Right lobe of liver (tissue), 6 donors: ENCODE measurements at regions not wholly inside any gene's neighbourhood (a gene's known extent, or its start where the extent isn't known, plus 50 kb on each side); places are given as distances from the start of the nearest gene placed in this dataset.

Source experiments
- ATAC-seq, 4 donors: fragments of 200-7000 bp; cut with Tn5 transposase; one replicate each; pipeline ENCODE4 v1.9.1; 2020; ENCODE audit warnings: mild to moderate bottlenecking in 4 of 4, moderate library complexity in 4 of 4
- DNase-seq, 3 donors: peaks; one replicate each; pipeline ENCODE4 v3.0.0-alpha.2; 2020
- H3K27ac ChIP-seq, 3 donors: fragments of 200-600 bp; one replicate each; pipeline ENCODE4 v1.8.0; 2022
- H3K27me3 ChIP-seq, 2 donors: fragments of 200-600 bp; one replicate each; pipeline ENCODE4 v1.8.0; 2022
- H3K36me3 ChIP-seq, 4 donors: fragments of 200-600 bp; sonication (generic) in 1 of 4; one replicate each; pipeline versions ENCODE4 v1.5.1 to v1.8.0; 2017 to 2022; ENCODE audit warnings: control low read depth in 1 of 4
- H3K4me1 ChIP-seq, 4 donors: fragments of 200-600 bp; sonication (generic) in 1 of 4; one replicate each; pipeline versions ENCODE4 v1.5.1 to v1.8.0; 2017 to 2022; ENCODE audit warnings: control low read depth in 1 of 4
- H3K4me3 ChIP-seq, 3 donors: fragments of 200-600 bp; one replicate each; pipeline ENCODE4 v1.8.0; 2022
- H3K9me3 ChIP-seq, 4 donors: fragments of 200-600 bp; sonication (generic) in 1 of 4; one replicate each; pipeline versions ENCODE4 v1.5.1 to v1.8.0; 2017 to 2022; ENCODE audit warnings: control low read depth in 1 of 4
- CTCF ChIP-seq, 4 donors: fragments of 200-600 bp in 3 of 4; fragments of 450-650 bp in 1 of 4; IDR thresholded peaks; one replicate each; pipeline versions ENCODE4 v1.5.1 to v1.8.0; 2016 to 2022; ENCODE audit warnings: antibody characterized with exemption in 4 of 4, mild to moderate bottlenecking in 2 of 4
- POLR2A ChIP-seq: fragments of 450-650 bp; IDR thresholded peaks from one replicate; pipeline ENCODE4 v1.6.1; 2017; ENCODE audit warnings: antibody characterized with exemption, mild to moderate bottlenecking
- WGBS: methylation state at CpG from one replicate; pipeline ENCODE4 v1.1.6; 2018; ENCODE audit warnings: low coverage, low lambda C conversion rate; ENCODE audit not compliant: insufficient coverage; ENCODE audit errors: missing lambda C conversion rate; 5-methylcytosine and 5-hydroxymethylcytosine counted together
- intact Hi-C, 2 donors: fragments of 100-400 bp; cut with DNase I; formaldehyde crosslinking; loops; one replicate each; pipeline versions ENCODE4 v1.11.2 to v1.14.1; 2022
- donor health status: DM: no; HTN: yes; CAD: no.
- donor health status: DM: no; HTN: no; CAD: no.
- donor health status: DM: no; HTN: no; CAD: no.
- donor health status: DM: no; HTN: yes; CAD: no.
- donor health status: DM: no; HTN: yes; CAD: no.

DNA sequence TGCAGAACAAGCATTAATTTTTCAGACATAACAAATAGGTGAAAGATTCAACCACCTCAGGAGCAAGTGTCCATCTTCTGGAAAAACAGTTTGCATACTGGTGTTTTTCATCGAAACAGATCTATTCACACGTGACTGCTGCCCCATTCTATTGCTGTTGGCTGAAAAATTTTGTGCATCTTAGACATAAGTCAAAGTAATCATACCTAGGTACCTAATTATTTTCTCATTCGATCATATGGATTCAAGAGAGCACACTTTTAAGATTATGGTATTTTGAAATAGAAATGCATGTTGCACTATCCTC, 72.9 kb upstream of the CDH6 start:
- 72% methylated on average over 3 of the region's 3 CpGs for WGBS
- H3K36me3 ChIP-seq = no peaks in the 10 kb centered on the region
- H3K4me3 ChIP-seq = no peak overlapping the region
- no peaks in the 10 kb centered on the region for H3K27me3 ChIP-seq
- ATAC-seq (no peak), DNase-seq (no peak)
- H3K9me3 ChIP-seq = no peaks in the 10 kb centered on the region
- H3K27ac ChIP-seq = no peak overlapping the region
- no peaks in the 10 kb centered on the region for H3K4me1 ChIP-seq
- TF ChIP-seq CTCF (IDR thresholded peaks at IDR 0.05) (no peak), POLR2A (no peak)
- intact Hi-C loops = no loop called here

GRCh38 chr5:31119938-31120641, 73.4 kb upstream of the CDH6 start:
- WGBS = 49% methylated on average over 7 of the region's 7 CpGs
- no peak overlapping the region for H3K27ac ChIP-seq
- no peaks in the 10 kb centered on the region for H3K36me3 ChIP-seq
- intact Hi-C loops = no loop called here
- no peaks in the 10 kb centered on the region for H3K9me3 ChIP-seq
- no peak overlapping the region for H3K4me3 ChIP-seq
- no peaks in the 10 kb centered on the region for H3K27me3 ChIP-seq
- DNase-seq (no peak), ATAC-seq (no peak)
- no peaks in the 10 kb centered on the region for H3K4me1 ChIP-seq
- TF ChIP-seq CTCF (IDR thresholded peaks at IDR 0.05) = no peak
- no peak for TF ChIP-seq POLR2A

DNA sequence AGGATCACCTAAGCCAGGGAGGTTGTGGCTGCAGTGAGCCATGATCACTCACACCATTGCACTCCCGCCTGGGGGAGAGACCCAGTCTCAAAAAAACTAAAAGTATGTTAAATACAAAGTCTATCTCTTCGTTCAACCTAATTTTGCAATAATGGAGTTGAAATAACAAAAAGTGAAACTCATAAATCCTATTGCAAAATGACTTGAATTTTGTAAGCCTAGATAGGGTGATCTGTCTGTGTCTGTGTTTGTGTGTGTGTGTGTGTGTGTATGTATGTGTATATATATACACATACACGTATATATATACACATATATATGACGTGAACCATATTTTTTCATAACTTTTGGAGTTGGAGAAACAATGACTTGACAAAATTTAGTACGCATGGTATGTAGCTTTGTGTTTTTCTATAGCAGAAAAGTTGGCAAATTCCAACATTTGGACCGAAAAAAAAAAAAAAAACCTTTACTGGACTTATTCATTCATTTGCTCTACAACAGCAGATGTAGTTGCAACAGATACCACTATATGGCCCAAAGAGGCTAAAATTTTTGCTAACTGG, 76.9 kb upstream of the CDH6 start:
- Histone ChIP-seq H3K9me3 (no peaks in the 10 kb centered on the region), H3K27ac (no peak overlapping the region), H3K4me1 (no peaks in the 10 kb centered on the region), H3K27me3 (no peaks in the 10 kb centered on the region), H3K4me3 (no peak overlapping the region), H3K36me3 (no peaks in the 10 kb centered on the region)
- ATAC-seq (no peak), DNase-seq (no peak)
- TF ChIP-seq CTCF (IDR thresholded peaks at IDR 0.05) (no peak), POLR2A (no peak)
- 56% methylated on average over 6 of the region's 6 CpGs for WGBS
- intact Hi-C loops = no loop called here

GRCh38 chr5:31114817-31115216, 78.7 kb upstream of the CDH6 start:
- Histone ChIP-seq H3K27ac (no peak overlapping the region), H3K27me3 (no peaks in the 10 kb centered on the region), H3K4me3 (no peak overlapping the region), H3K36me3 (no peaks in the 10 kb centered on the region), H3K9me3 (no peaks in the 10 kb centered on the region), H3K4me1 (no peaks in the 10 kb centered on the region)
- intact Hi-C loops = no loop called here
- DNase-seq (no peak), ATAC-seq (no peak)
- TF ChIP-seq CTCF (IDR thresholded peaks at IDR 0.05) = no peak
- no peak for TF ChIP-seq POLR2A
- 26% methylated on average over 2 of the region's 2 CpGs for WGBS
